ENCODE measurements at regions not wholly inside any gene's neighbourhood (a gene's known extent, or its start where the extent isn't known, plus 50 kb on each side); places are given as distances from the start of the nearest gene placed in this dataset.
"Not testable (repeated sequence)": the region's sequence is repeated elsewhere in the genome, so short reads cannot be mapped to it uniquely, and the experiment has no call there.

DNA sequence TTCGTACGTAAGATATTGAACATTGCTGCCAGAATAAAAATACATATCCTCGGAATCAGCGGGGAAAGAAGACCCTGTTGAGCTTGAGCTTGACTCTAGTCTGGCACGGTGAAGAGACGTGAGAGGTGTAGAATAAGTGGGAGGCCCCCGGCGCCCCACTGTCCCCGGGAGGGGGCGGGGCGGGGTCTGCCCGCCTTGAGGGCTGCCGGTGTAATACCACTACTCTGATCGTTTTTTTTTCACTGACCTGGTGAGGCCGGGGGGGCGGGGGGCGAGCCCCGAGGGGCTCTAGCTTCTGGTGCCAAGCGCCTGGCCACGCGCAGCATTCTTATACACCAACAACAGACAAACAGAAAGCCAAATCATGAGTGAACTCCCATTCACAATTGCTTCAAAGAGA lies 324.0 kb upstream of the REG3G start:
- no peak for DNase-seq

DNA sequence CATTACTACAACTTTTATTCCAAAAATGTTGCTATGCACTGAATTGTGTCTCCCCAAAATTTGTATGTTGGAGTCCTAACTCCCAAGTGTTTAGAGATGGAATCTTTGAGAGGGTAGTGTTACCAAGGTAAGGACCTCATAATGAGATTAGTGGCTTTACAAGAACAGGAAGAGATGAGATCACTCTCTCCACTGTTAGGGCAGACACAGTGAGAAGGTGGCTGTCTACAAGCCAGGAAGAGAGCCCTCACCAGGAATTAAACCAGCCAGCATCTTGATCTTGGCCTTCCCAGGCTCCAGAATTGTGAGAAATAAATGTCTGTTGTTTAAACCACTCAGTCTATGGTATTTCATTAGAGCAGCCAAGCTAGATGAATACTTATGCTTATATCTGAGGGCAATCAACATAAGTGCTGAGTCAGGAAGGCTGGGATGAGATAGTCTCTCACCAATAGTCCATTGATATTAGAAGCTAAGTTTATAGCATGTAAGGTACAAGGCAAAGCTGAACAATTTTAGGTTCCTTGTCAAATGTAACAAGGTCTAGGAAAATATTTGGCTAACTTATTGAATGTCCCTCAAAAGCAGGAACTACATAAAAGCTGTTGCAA lies 317.6 kb upstream of the REG3G start:
- DNase-seq, result no peak

DNA sequence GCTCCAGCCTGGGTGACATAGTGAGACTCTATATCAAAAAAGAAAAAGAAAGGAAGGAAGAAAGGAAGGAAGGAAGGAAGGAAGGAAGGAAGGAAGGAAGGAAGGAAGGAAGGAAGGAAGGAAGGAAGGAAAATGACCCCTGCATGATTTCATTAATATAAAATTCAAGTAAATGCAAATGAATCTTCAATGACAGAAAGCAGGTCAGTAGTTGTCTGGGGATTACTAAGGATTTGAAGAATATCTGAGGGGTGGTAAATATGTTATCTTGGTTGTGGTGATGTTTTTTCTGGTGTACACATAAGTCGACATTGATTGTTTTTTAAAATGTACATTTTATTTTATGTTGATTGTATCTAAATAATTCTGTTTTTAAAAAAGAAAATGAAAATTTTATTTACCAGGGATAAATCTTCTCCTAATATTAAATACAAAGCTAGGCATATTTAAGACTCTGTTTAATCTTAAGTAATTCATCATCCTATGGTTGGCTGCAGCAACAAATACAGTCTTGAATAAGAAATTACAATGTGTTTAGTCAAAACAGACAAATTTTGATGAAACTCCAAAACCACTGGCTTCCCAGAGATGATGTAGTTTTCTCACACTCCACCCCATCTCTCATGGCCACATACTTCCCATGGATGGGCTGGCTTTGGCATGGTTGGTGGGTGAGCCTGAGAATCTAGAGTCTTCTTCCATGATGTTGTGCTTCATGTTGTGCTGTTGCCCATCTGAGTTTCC lies 314.7 kb upstream of the REG3G start:
- DNase-seq, result no peak

DNA sequence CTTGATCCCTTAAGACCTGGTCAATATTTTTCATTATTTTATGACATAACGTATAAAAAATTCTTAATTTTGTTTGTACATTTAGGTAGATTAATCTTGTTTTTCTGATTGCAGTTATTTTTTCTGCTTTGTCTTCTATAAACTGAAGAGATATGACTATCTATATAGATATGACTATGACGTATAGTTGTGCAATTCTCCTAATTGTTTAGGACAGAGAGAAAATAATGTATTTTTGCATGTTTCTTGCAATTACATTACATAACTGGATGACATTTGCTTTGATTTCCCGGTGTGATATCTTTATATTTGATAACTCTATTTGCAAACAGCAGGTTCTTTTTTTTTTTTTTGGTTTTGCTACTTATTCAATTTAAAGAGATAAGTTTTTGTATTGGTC lies 310.2 kb upstream of the REG3G start:
- no peak for DNase-seq

DNA sequence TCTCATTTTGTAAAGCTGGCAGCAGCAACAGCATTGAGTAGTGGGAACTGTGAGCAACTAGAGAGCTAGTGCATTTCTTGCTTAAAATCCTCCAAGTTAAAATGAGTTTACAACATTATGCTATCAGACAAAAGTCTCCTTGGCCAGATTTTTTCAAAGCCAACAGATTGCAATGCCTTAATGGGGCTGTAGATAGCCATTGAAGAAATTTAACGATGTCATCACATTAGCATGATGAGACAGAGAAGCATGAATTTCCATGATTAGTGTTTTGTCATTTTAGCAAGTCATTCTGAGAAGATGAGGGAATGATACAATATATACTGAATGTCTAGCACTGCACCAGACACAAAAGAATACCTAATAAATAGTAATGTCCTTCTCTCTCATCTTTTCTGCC lies 307.5 kb upstream of the REG3G start:
- DNase-seq, result no peak

DNA sequence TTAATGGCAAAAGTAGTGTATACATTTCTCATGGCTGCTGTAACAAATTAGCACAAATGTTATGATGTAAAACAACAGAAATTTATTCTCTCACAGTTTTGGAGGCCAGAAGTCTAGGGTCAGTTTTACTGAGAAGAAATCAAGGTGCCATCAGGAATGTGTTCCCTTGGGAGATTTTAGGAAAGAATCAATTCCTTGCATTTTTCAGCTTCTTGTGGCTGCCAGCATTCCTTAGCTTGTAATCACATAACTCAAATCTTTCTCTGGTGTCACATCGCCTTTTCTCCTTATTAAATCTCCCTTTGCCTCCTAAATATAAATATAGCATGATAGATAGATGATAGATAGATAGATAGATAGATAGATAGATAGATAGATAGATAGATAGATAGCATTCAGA lies 307.0 kb upstream of the REG3G start:
- no peak for DNase-seq

DNA sequence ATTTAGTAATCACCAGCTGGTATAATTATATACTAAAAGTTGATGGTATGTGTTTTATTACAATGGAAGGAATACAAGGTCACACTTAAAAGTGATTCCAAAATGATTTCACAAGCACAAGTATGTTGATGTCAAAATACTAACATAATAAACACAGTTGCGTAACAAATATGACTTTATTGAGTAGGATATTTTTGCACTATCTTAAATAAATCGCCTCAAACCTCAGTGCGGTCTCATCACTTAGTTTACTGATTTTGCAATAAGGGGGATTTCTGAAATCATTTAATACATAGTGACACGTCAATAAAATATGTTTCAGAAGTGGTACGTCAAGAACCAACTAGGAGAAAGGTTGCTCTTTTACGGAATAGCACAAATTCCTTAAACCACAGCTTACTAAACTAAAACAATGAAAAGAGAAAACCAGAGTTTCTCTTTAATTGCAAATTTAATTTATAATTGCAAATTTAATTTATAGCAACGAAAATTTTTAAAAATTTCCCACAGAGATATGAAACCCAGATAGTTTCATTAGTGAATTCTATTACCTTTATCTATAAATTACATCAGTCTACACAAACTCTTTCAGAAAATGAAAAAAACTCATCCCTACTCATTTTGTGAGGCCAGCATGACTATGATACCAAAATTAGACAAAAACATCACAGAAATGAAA lies 304.0 kb upstream of the REG3G start:
- no peak for DNase-seq

DNA sequence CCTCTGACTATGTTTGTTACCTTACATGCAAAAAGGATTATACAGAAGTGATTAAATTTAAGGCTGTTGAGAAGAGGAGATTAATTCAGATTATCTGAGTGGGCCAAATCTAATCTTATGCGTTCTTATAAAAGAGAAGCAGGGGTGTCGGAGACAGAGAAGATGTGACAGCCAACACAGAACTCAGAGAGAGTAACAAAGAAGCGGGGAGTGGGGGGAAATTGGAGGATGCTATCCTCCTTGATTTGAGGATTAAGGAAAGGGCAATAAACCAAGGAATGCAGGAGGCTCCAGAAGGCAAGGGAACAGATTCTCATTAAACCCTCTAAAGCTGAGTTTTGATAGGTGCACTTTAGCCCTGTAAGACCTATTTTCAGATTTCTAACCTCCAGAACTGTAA lies 291.3 kb upstream of the REG3G start:
- DNase-seq, result no peak

DNA sequence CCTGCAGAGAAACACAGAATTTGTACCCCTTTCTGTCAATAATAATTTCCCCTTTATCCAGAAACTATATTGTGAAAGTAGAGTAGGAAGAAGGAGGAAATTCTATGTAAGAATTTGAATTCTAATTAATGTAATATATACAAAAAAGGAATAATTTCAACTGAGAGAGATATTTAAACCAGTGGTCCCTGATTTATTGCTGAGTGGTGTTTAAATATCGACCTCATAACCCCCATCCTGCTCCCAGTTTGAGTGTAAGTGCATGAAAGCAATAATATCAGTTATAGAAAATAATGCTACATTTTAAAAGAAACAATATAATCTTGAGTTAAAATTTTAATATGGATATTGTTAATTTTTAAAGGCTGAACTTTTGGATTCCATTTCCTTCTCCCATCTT lies 286.2 kb upstream of the REG3G start:
- DNase-seq, result no peak

DNA sequence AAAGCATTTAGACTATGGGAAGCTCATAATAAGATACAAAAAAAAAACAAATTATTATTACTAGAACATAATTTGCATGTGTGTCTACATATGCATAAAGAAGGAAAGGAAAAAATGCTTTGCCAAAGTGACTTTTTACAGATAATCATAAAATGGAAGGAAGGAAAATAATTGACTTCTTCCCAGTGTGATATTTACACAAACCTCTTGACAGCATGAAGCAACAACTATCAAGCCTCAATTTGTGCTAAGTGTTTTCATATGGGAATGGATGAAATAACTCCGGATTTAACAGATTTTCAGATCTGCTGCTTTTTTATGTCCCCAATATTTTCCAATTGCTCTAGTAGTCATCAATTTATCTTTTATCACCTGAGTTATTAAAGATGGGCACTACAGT lies 275.9 kb upstream of the REG3G start:
- DNase-seq, result no peak

DNA sequence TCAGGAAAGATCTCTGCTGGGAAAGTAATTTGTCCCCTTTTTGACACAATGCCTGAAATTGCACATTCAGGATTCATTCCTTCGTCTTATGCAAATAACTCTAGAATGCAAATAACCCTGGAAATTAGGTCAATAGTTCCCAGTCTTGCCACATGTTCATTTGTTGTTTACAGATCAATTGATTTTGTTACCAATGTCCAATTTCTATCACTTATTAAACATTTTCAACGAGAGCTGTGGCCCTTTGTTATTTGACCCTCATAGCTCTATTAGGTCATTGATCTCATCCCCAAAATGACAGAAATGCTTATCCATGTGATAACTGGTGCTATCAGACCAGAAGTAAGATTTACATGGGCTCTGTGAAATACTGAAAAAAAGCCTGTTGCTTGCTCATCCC lies 275.3 kb upstream of the REG3G start:
- no peak for DNase-seq

DNA sequence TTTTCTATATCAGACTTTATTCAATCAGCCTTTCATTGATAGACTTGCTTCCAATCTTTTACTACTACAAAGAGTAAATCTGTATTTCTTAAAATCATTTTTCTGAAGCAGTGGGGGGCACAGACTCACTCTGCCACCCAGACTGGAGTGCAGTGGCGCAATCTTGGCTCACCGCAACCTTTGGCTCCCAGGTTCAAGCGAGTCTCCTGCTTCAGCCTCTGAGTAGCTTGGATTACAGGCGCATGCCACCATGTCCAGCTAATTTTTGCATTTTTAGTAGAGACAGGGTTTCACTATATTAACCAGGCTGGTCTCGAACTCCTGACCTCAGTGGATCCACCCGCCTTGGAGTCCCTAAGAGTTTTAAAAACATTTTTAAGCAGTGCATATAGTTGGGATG lies 270.6 kb upstream of the REG3G start:
- DNase-seq, result no peak

DNA sequence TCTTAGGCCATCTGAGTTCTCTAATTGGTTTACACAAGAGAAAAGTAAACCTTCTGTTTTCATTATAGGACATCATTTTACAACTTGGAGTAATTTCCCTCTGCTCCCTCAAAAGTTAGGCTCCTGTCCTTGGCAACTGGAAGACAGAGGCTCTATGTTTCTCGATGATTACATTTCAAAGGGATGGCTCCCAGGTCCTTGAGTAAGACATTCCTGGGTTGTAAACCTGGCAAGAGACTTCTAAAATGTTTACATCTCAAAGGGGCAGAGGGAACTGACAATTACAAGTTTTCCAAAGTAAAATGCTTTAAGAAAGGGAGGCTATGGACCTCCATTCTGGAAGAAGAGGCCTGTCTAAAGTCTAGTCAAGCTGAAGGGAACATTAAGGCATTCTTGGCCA lies 268.3 kb upstream of the REG3G start:
- no peak for DNase-seq

DNA sequence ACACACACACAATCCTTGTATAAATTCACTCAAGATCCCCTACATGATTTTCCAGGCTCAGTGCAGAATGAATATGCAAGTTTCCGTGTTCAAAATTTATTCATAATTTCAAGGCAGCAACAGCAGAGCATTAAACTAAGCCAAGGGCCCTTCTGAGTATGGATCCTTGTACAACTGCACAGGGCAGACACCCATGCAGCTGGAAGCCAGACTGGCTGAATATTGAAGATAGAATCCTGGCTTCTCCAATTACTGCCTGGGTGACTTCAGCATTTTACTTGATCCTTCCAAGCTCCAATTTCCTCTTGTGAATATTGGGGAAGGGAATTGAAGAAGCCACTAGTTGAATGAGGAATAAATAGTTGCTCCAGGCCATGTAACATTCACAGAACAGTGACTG lies 267.9 kb upstream of the REG3G start:
- DNase-seq, result no peak

DNA sequence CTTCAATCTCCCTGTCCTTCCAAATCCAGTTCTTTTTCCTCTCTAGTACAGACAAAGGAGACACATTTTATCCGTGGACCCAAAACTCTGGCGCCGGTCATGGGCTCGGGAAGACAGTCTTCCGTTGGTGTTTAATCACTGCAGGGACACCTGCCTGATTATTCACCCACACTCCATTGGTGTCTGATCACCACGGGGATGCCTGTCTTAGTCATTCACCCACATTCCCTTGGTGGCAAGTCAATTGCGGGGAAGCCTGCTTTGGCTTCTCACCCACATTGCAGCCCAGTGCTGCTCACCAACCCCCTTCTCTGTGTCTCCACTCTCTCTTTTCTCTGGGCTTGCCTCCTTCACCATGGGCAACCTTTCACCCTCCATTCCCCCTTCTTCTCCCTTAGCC lies 266.7 kb upstream of the REG3G start:
- not testable (repeated sequence) for DNase-seq

DNA sequence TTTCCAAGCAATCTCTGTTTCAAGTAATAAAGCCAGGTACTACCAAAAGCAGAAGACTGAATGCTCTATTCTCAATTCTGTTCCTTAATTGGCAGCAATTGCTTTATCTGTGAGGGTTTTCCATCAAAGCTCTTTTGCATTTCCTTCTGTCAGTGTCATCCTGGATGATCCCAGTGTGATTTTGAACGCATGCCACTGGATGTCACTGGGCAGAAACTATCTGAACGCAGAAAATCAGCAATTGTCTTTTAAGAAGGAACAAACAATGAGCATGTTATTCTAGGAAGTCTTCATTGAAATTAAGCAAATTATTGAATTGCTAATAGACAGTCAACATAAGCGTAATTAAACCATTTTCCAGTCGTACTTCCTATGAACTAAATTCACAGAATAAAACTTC lies 259.0 kb upstream of the REG3G start:
- DNase-seq, result peak in 5 of 58 donors; percentile 1 to 37 (median 4)

DNA sequence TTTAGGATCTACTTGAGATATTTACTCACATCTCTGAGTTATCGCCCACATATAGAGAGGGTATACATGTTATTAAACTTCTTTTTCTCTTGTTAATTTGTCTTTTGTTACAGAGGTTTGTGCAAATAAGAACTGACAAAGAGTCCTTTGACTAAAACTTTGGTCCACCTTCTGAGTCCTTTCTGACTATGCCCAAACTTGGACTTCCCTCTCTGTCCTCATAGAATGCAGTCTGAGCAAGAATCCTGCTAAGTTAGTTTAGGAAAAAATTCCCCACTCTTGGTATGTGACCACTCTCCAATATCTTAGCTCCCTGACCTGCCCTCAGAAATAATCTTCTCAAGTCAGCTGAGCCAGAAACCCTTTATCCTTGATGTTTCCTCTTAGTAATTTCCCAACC lies 257.5 kb upstream of the REG3G start:
- no peak for DNase-seq

DNA sequence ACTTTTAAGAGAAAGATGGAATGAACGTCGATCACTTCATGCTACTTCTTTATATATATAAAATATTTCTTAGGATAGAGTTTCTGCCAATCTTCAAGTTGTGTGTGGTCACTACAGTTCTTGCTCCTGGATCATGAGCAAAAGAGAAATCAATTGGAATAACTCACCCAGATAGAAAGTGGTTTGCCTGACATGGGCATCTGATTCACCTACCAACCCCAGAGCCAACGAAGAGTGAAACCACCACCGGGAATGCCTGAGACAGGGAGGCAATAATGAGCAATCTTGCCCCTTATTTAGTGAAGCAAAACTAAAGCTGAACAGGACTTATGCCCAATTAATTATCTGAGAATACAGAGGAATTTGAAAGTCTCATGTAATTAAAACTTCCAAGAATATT lies 250.2 kb upstream of the REG3G start:
- no peak for DNase-seq

DNA sequence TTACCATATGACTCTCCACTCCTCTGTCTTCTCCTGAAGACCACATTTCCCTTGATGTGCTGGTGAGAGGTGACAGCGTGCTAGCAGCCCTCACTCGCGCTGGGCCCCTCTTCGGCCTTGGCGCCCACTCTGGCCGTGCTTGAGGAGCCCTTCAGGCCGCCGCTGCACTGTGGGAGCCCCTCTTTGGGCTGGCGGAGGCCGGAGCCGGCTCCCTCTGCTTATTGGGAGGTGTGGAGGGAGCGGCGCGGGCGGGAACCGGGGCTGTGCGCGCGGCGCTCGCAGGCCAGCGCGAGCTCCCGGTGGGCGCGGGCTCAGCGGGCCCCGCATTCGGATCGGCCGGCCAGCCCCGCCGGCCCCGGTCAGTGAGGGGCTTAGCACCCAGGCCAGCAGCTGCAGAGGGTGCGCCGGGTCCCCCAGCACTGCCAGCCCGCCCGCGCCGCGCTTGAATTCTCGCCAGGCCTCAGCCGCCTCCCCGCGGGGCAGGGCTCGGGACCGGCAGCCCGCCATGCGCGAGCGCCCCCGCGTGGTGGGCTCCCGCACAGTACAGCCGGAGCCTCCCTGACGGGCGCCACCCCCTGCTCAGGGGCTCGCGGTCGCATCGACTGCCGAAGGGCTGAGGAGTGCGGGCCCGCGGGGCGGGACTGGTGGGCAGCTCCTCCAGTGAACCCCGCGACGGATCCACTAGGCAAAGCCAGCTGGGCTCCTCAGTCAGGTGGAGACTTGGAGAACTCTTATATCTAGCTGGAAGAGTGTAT lies 246.6 kb upstream of the REG3G start:
- no peak for DNase-seq

DNA sequence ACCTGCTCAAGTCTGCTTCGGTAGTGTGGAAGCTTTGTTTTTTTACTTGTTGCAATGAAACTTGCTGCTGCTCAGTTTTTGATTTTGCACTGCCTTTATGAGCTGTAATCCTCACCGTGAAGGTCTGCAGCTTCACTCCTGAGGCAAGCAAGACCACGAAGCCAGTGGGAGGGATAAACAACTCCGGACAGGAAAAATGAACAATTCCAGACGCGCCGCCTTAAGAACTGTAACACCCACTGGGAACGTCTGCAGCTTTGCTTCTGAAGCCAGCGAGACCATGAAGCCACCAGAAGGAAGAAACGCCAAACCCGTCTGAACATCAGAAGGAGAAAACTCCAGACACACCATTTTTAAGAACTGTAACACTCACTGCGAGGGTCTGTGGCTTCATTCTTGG lies 245.7 kb upstream of the REG3G start:
- no peak for DNase-seq

DNA sequence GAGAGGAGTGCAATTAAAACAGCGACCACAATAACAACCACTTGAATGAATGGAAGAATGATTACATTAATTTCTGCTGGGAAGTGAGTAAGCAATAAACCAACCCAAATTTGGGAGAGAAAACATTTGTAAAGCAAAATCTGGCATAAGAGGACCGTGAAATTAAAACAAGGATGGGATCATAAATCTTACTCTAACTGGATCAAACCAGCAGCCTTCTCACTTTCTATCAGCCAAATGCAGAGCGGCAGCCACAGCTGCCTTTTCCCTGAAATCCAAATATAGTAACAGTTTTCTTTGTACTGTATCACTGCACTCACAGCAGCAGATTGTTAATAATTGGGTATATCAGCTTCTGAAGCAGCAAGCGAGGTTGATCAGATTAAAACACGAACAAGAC lies 245.2 kb upstream of the REG3G start:
- no peak for DNase-seq

DNA sequence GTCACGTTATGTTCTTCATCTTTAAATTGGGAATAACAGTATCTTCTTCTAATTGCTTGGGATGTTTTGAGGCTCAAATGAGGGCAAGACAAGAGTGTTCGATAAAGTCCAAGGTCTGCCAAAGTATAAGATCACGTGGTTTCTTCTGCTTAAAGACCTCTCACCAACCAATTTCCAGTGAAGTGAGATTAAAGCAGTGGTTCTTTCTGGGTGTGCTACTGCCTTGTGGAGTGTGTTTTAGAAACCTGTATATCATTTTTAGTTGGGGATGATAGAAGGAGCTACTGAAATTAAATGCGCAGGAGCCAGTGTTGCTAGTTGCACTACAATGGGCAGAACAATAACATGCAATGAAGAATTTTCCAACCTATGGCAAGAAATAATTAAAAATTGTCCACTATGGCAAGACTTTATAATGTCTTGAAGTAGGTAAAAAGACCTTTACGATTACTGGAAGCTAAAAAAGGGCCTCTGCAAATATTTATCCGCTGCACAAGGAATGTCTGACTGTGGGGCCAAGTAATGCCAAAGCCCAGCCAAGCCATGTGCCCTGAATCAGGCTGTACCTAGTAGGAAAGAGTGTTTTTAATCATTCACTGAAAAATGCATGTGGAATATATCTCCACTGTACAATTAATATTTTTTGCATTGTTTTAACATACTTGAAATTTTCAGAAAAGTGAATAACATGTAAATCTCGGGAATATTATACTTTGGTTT lies 244.5 kb upstream of the REG3G start:
- no peak for DNase-seq
